CD14-positive monocyte (primary cell): ENCODE measurements at regions not wholly inside any gene's neighbourhood (a gene's known extent, or its start where the extent isn't known, plus 50 kb on each side); places are given as distances from the start of the nearest gene placed in this dataset.
A peak's percentile ranks its signal among the peaks of the same experiment; 100 is the strongest.

Experiments
- DNase-seq, 3 donors: peaks; one replicate each; pipeline ENCODE4 v3.0.0-alpha.2; 2011 to 2022
- H2AFZ ChIP-seq: 2 replicates; pipeline ENCODE4 v1.6.0; 2012; ENCODE audit warnings: mild to moderate bottlenecking, low read depth, low read length, inconsistent platforms; ENCODE audit not compliant: insufficient read depth, poor library complexity, severe bottlenecking
- H3K27ac ChIP-seq, 2 donors: 1 replicate in 1 of 2; 2 replicates in 1 of 2; pipeline ENCODE4 v1.5.1; 2012 to 2013; ENCODE audit warnings: low read length in 2 of 2, control low read depth in 1 of 2, inconsistent platforms in 1 of 2, low read depth in 1 of 2, mild to moderate bottlenecking in 1 of 2
- H3K27me3 ChIP-seq, 2 donors: one replicate each; pipeline versions ENCODE4 v1.6.0 to v1.6.1; 2011 to 2013; ENCODE audit warnings: low read length in 2 of 2; ENCODE audit not compliant: control insufficient read depth in 2 of 2, insufficient read depth in 2 of 2
- H3K36me3 ChIP-seq, 2 donors: replicated peaks in 1 of 2; 1 replicate in 1 of 2; 2 replicates in 1 of 2; pipeline versions ENCODE4 v1.5.1 to v1.6.1; 2012 to 2013; ENCODE audit warnings: low read length in 2 of 2, control low read depth in 1 of 2, inconsistent platforms in 1 of 2, mild to moderate bottlenecking in 1 of 2; ENCODE audit not compliant: insufficient read depth in 2 of 2, control insufficient read depth in 1 of 2
- H3K4me1 ChIP-seq, 2 donors: 1 replicate in 1 of 2; 2 replicates in 1 of 2; pipeline versions ENCODE4 v1.5.1 to v1.6.1; 2012 to 2013; ENCODE audit warnings: low read length in 2 of 2, control low read depth in 1 of 2, inconsistent platforms in 1 of 2, mild to moderate bottlenecking in 1 of 2, moderate library complexity in 1 of 2; ENCODE audit not compliant: insufficient read depth in 2 of 2, control insufficient read depth in 1 of 2
- H3K4me2 ChIP-seq: replicated peaks from 2 replicates; pipeline ENCODE3; 2012; ENCODE audit warnings: low read length, moderate library complexity, mild to moderate bottlenecking; ENCODE audit not compliant: poor library complexity, severe bottlenecking; ENCODE audit errors: extremely low read depth
- H3K4me3 ChIP-seq, 3 experiments: fragments of 200-600 bp in 1 of 3; sonication (generic) in 1 of 3; replicated peaks in 1 of 3; 1 replicate in 2 of 3; 2 replicates in 1 of 3; pipeline ENCODE4 v1.5.1; 2011 to 2013; ENCODE audit warnings: low read length in 3 of 3, mild to moderate bottlenecking in 3 of 3, control low read depth in 2 of 3, low read depth in 2 of 3, inconsistent platforms in 1 of 3, moderate library complexity in 1 of 3
- H3K79me2 ChIP-seq: 2 replicates; pipeline ENCODE4 v1.6.0; 2012; ENCODE audit warnings: mild to moderate bottlenecking, control low read depth, inconsistent platforms, low read length, moderate library complexity; ENCODE audit not compliant: insufficient read depth
- H3K9ac ChIP-seq: 2 replicates; pipeline ENCODE4 v1.6.0; 2017; ENCODE audit warnings: low read length, mild to moderate bottlenecking; ENCODE audit not compliant: insufficient read depth, poor library complexity, severe bottlenecking
- H3K9me3 ChIP-seq, 2 donors: replicated peaks in 1 of 2; 1 replicate in 1 of 2; 2 replicates in 1 of 2; pipeline versions ENCODE4 v1.5.1 to v1.6.1; 2012 to 2013; ENCODE audit warnings: low read length in 2 of 2, control low read depth in 1 of 2; ENCODE audit not compliant: control insufficient read depth in 1 of 2, insufficient read depth in 1 of 2
- H4K20me1 ChIP-seq: 2 replicates; pipeline ENCODE4 v1.6.0; 2012; ENCODE audit warnings: mild to moderate bottlenecking, low read length, control low read depth, moderate library complexity; ENCODE audit not compliant: insufficient read depth
- H3K27ac Mint-ChIP-seq, 7 donors: one replicate each; pipeline ENCODE4 v1.8.0; 2020; ENCODE audit warnings: mild to moderate bottlenecking in 7 of 7, mixed read lengths in 7 of 7, moderate library complexity in 6 of 7, inconsistent platforms in 2 of 7
- H3K27me3 Mint-ChIP-seq, 3 donors: one replicate each; pipeline ENCODE4 v1.8.0; 2021 to 2022; ENCODE audit warnings: low read depth in 3 of 3, mild to moderate bottlenecking in 3 of 3, mixed read lengths in 3 of 3, moderate library complexity in 3 of 3, inconsistent platforms in 1 of 3
- H3K36me3 Mint-ChIP-seq, 2 donors: one replicate each; pipeline ENCODE4 v1.8.0; 2020; ENCODE audit warnings: mixed read lengths in 2 of 2, inconsistent platforms in 1 of 2, mild to moderate bottlenecking in 1 of 2
- H3K4me1 Mint-ChIP-seq: one replicate; pipeline ENCODE4 v1.8.0; 2020; ENCODE audit warnings: mild to moderate bottlenecking, mixed read lengths
- H3K4me3 Mint-ChIP-seq, 2 donors: one replicate each; pipeline ENCODE4 v1.8.0; 2020; ENCODE audit warnings: mild to moderate bottlenecking in 2 of 2, mixed read lengths in 2 of 2, moderate library complexity in 1 of 2
- H3K9me3 Mint-ChIP-seq, 7 donors: one replicate each; pipeline ENCODE4 v1.8.0; 2020 to 2022; ENCODE audit warnings: mixed read lengths in 7 of 7, mild to moderate bottlenecking in 6 of 7, moderate library complexity in 6 of 7, inconsistent platforms in 2 of 7
- CTCF ChIP-seq: fragments of 200-600 bp; IDR thresholded peaks from one replicate; pipeline ENCODE4 v1.8.0; 2022; ENCODE audit warnings: antibody characterized with exemption, mild to moderate bottlenecking
- WGBS: methylation state at CpG from one replicate; pipeline ENCODE4 v1.1.5; 2013; ENCODE audit warnings: missing lambda C conversion rate; ENCODE audit not compliant: insufficient coverage; 5-methylcytosine and 5-hydroxymethylcytosine counted together
- intact Hi-C, 2 donors: fragments of 100-400 bp; cut with micrococcal nuclease; formaldehyde crosslinking; loops; one replicate each; pipeline versions ENCODE4 v1.15.0 to v1.15.1; 2023

GRCh38 chr12:59004456-59004855 lies 84.2 kb upstream of the LRIG3 start:
- H3K4me2 ChIP-seq: no peak overlapping the region
- WGBS: no CpG with 5 or more reads among the region's 2 CpGs

GRCh38 chr12:58995666-58996363 lies 75.5 kb upstream of the LRIG3 start:
- no peak overlapping the region for H3K4me3 ChIP-seq
- TF ChIP-seq CTCF: no peak
- Mint-ChIP-seq H3K9me3 (peaks cover 0 to 9% (median 4%) of the 10 kb centered on the region in 7 donors), H3K36me3 (no peaks in the 10 kb centered on the region), H3K27ac (no peak overlapping the region), H3K4me1 (no peaks in the 10 kb centered on the region), H3K4me3 (no peak overlapping the region), H3K27me3 (no peaks in the 10 kb centered on the region)
- no peak overlapping the region for H3K27ac ChIP-seq
- H3K4me2 ChIP-seq: no peak overlapping the region
- H2AFZ ChIP-seq: no peak overlapping the region
- H4K20me1 ChIP-seq: no peaks in the 10 kb centered on the region
- H3K79me2 ChIP-seq: no peaks in the 10 kb centered on the region
- H3K9ac ChIP-seq: no peak overlapping the region
- no peaks in the 10 kb centered on the region for H3K4me1 ChIP-seq
- no peaks in the 10 kb centered on the region for H3K27me3 ChIP-seq
- DNase-seq: no peak
- H3K9me3 ChIP-seq: peaks cover 0 to 5% of the 10 kb centered on the region in 2 donors
- WGBS: no CpG with 5 or more reads among the region's 3 CpGs
- no peaks in the 10 kb centered on the region for H3K36me3 ChIP-seq
- intact Hi-C loops: no loop called here

More at GRCh38 chr12:59004456-59004855, 84.2 kb upstream of the LRIG3 start:
- H3K79me2 ChIP-seq: no peaks in the 10 kb centered on the region
- DNase-seq: no peak
- no peaks in the 10 kb centered on the region for H3K27me3 ChIP-seq
- Mint-ChIP-seq H3K4me3 (peak overlapping the region in 1 of 2 donors; percentile 4), H3K27ac (no peak overlapping the region), H3K4me1 (no peaks in the 10 kb centered on the region), H3K27me3 (no peaks in the 10 kb centered on the region), H3K36me3 (no peaks in the 10 kb centered on the region), H3K9me3 (peaks cover 0 to 5% (median 0%) of the 10 kb centered on the region in 7 donors)
- H3K27ac ChIP-seq: no peak overlapping the region
- H2AFZ ChIP-seq: no peak overlapping the region
- H3K9me3 ChIP-seq: no peaks in the 10 kb centered on the region
- TF ChIP-seq CTCF: no peak
- no peaks in the 10 kb centered on the region for H3K36me3 ChIP-seq
- intact Hi-C loops: no loop called here
- no peak overlapping the region for H3K9ac ChIP-seq
- H3K4me1 ChIP-seq: no peaks in the 10 kb centered on the region
- no peak overlapping the region for H3K4me3 ChIP-seq
- H4K20me1 ChIP-seq: no peaks in the 10 kb centered on the region
